Islet of Langerhans (tissue), 1 donor: ENCODE measurements at regions not wholly inside any gene's neighbourhood (a gene's known extent, or its start where the extent isn't known, plus 50 kb on each side); places are given as distances from the start of the nearest gene placed in this dataset.

Experiments
- FAIRE-seq: peaks from one replicate; lab custom pipeline; 2011; peaks lifted over from hg19 to GRCh38; lab: Jason Lieb, UNC

- peak; percentile 75 for FAIRE-seq
Measured at GRCh38 chr5:173781816-173782670, 106.1 kb upstream of the CPEB4 start.

GRCh38 chr5:173782671-173783101 is 105.5 kb upstream of the CPEB4 start:
- no peak for FAIRE-seq

GRCh38 chr5:173783371-173783770 is 104.8 kb upstream of the CPEB4 start:
- FAIRE-seq: no peak

- no peak for FAIRE-seq
Measured at GRCh38 chr5:173785400-173785799, 102.7 kb upstream of the CPEB4 start.

GRCh38 chr5:173785866-173786265 is 102.3 kb upstream of the CPEB4 start:
- no peak for FAIRE-seq

- FAIRE-seq: no peak
Measured at GRCh38 chr5:173786286-173787187, 101.6 kb upstream of the CPEB4 start.

GRCh38 chr5:173789031-173789920 is 98.9 kb upstream of the CPEB4 start:
- FAIRE-seq: no peak

- FAIRE-seq: no peak
Measured at GRCh38 chr5:173790177-173790719, 97.9 kb upstream of the CPEB4 start.

GRCh38 chr5:173790836-173791546 is 97.2 kb upstream of the CPEB4 start:
- no peak for FAIRE-seq

GRCh38 chr5:173791878-173792277 is 96.3 kb upstream of the CPEB4 start:
- FAIRE-seq: no peak

GRCh38 chr5:173792781-173793547 is 95.2 kb upstream of the CPEB4 start:
- no peak for FAIRE-seq

GRCh38 chr5:173793648-173794548 is 94.3 kb upstream of the CPEB4 start:
- FAIRE-seq: no peak

- FAIRE-seq: no peak
Measured at GRCh38 chr5:173794901-173795416, 93.2 kb upstream of the CPEB4 start.

- FAIRE-seq: no peak
Measured at GRCh38 chr5:173795601-173796000, 92.5 kb upstream of the CPEB4 start.

- no peak for FAIRE-seq
Measured at GRCh38 chr5:173796721-173797495, 91.2 kb upstream of the CPEB4 start.

GRCh38 chr5:173798127-173798810 is 89.9 kb upstream of the CPEB4 start:
- FAIRE-seq: no peak

- FAIRE-seq: no peak
Measured at GRCh38 chr5:173800340-173800739, 87.8 kb upstream of the CPEB4 start.

GRCh38 chr5:173801006-173801405 is 87.1 kb upstream of the CPEB4 start:
- FAIRE-seq: no peak
